GM23338 (cell line): ENCODE measurements at regions not wholly inside any gene's neighbourhood (a gene's known extent, or its start where the extent isn't known, plus 50 kb on each side); places are given as distances from the start of the nearest gene placed in this dataset.

Source experiments
- ATAC-seq: fragments of 200-7000 bp; cut with Tn5 transposase; 3 replicates; pipeline ENCODE4 v1.9.1; 2020
- DNase-seq: peaks from one replicate; pipeline ENCODE4 v3.0.0-alpha.2; 2015; ENCODE audit warnings: low spot score
- H2AFZ ChIP-seq: fragments of 200-600 bp; sonication (generic); 2 replicates; pipeline ENCODE4 v1.8.0; 2016; ENCODE audit warnings: antibody characterized with exemption, mild to moderate bottlenecking, moderate library complexity
- H3F3A ChIP-seq: fragments of 200-600 bp; sonication (generic); replicated peaks from 2 replicates; pipeline ENCODE4 v1.8.0; 2017; ENCODE audit warnings: antibody characterized with exemption, mixed run types, low read depth
- H3K27ac ChIP-seq: fragments of 200-600 bp; sonication (generic); 2 replicates; pipeline ENCODE4 v1.6.1; 2016; ENCODE audit warnings: low read depth
- H3K27me3 ChIP-seq: fragments of 200-600 bp; sonication (generic); 2 replicates; pipeline ENCODE4 v1.8.0; 2016; ENCODE audit warnings: mild to moderate bottlenecking, mixed run types, moderate library complexity; ENCODE audit not compliant: insufficient read depth
- H3K36me3 ChIP-seq: fragments of 200-600 bp; sonication (generic); 2 replicates; pipeline ENCODE4 v1.8.0; 2016; ENCODE audit warnings: mild to moderate bottlenecking; ENCODE audit not compliant: insufficient read depth
- H3K4me1 ChIP-seq: fragments of 200-600 bp; sonication (generic); 2 replicates; pipeline ENCODE4 v1.8.0; 2016; ENCODE audit warnings: mild to moderate bottlenecking, moderate library complexity; ENCODE audit not compliant: insufficient read depth
- H3K4me2 ChIP-seq: fragments of 200-600 bp; sonication (generic); 2 replicates; pipeline ENCODE4 v1.7.1; 2017; ENCODE audit warnings: mixed run types
- H3K4me3 ChIP-seq: fragments of 200-600 bp; sonication (generic); 2 replicates; pipeline ENCODE4 v1.6.1; 2016; ENCODE audit warnings: mixed run types
- H3K79me2 ChIP-seq: fragments of 200-600 bp; sonication (generic); replicated peaks from 2 replicates; pipeline ENCODE4 v1.8.0; 2017; ENCODE audit warnings: mild to moderate bottlenecking; ENCODE audit not compliant: insufficient read depth
- H3K9me2 ChIP-seq: fragments of 200-600 bp; sonication (generic); 2 replicates; pipeline ENCODE4 v1.8.0; 2017; ENCODE audit not compliant: insufficient read depth
- H4K20me1 ChIP-seq: fragments of 200-600 bp; sonication (generic); replicated peaks from 2 replicates; pipeline ENCODE4 v1.8.0; 2017; ENCODE audit warnings: mild to moderate bottlenecking; ENCODE audit not compliant: insufficient read depth
- H3K27ac Mint-ChIP-seq: 2 replicates; pipeline ENCODE4 v1.8.0; 2020; ENCODE audit warnings: inconsistent platforms, mild to moderate bottlenecking, moderate library complexity, mixed read lengths
- H3K27me3 Mint-ChIP-seq: 3 replicates; pipeline ENCODE4 v1.8.0; 2022; ENCODE audit warnings: low read depth, mild to moderate bottlenecking, moderate library complexity, mixed read lengths, inconsistent platforms; ENCODE audit not compliant: insufficient read depth, poor library complexity
- H3K36me3 Mint-ChIP-seq: 3 replicates; pipeline ENCODE4 v1.8.0; 2021; ENCODE audit warnings: low read depth, mild to moderate bottlenecking, inconsistent platforms, moderate library complexity, mixed read lengths
- H3K4me1 Mint-ChIP-seq: 3 replicates; pipeline ENCODE4 v1.8.0; 2020; ENCODE audit warnings: mild to moderate bottlenecking, inconsistent platforms, mixed read lengths
- H3K4me3 Mint-ChIP-seq: 3 replicates; pipeline ENCODE4 v1.8.0; 2021; ENCODE audit warnings: moderate library complexity, mild to moderate bottlenecking, inconsistent platforms, mixed read lengths
- H3K9me3 Mint-ChIP-seq: 3 replicates; pipeline ENCODE4 v1.8.0; 2020; ENCODE audit warnings: moderate library complexity, mild to moderate bottlenecking, inconsistent platforms, mixed read lengths
- CREB1 ChIP-seq: fragments of 250-450 bp; sonication (Bioruptor Pico); IDR thresholded peaks from 2 replicates; pipeline ENCODE4 v1.5.0; 2020; ENCODE audit warnings: low read depth, mild to moderate bottlenecking, moderate library complexity
- CTCF ChIP-seq, 2 experiments: fragments of 200-600 bp in 1 of 2; sonication (generic) in 1 of 2; conservative IDR thresholded peaks; 2 replicates each; pipeline versions ENCODE4 v1.5.1 to v1.6.1; 2016 to 2017; ENCODE audit warnings: antibody characterized with exemption in 2 of 2, low read depth in 2 of 2, mild to moderate bottlenecking in 2 of 2, moderate library complexity in 1 of 2
- ETS1 ChIP-seq: IDR thresholded peaks from 2 replicates; pipeline ENCODE4 v1.6.1; 2016; ENCODE audit warnings: antibody characterized with exemption
- EZH2 ChIP-seq: fragments of 200-600 bp; sonication (generic); IDR thresholded peaks from one replicate; pipeline ENCODE4 v1.8.0; 2017; ENCODE audit warnings: antibody characterized with exemption, mild to moderate bottlenecking, low read depth; ENCODE audit not compliant: unreplicated experiment
- EZH2phosphoT487 ChIP-seq: fragments of 200-600 bp; sonication (generic); IDR thresholded peaks from one replicate; pipeline ENCODE4 v1.8.1; 2018; ENCODE audit warnings: antibody characterized with exemption; ENCODE audit not compliant: unreplicated experiment
- JUNB ChIP-seq: IDR thresholded peaks from one replicate; pipeline ENCODE4 v1.6.1; 2016; ENCODE audit warnings: antibody characterized with exemption; ENCODE audit not compliant: unreplicated experiment
- NANOG ChIP-seq: IDR thresholded peaks from 2 replicates; pipeline ENCODE4 v1.6.1; 2016; ENCODE audit warnings: antibody characterized with exemption, borderline replicate concordance
- POLR2AphosphoS5 ChIP-seq: IDR thresholded peaks from 2 replicates; pipeline ENCODE4 v1.6.1; 2016; ENCODE audit warnings: antibody characterized with exemption, low read depth
- REST ChIP-seq: IDR thresholded peaks from one replicate; pipeline ENCODE4 v1.6.1; 2018; ENCODE audit warnings: antibody characterized with exemption; ENCODE audit not compliant: unreplicated experiment
- STAT1 ChIP-seq: IDR thresholded peaks from one replicate; pipeline ENCODE4 v1.6.1; 2016; ENCODE audit warnings: antibody characterized with exemption; ENCODE audit not compliant: unreplicated experiment
- ZNF114 ChIP-seq: fragments of 250-450 bp; sonication (Bioruptor Pico); IDR thresholded peaks from 2 replicates; pipeline ENCODE4 v1.5.0; 2020; ENCODE audit warnings: mild to moderate bottlenecking, moderate library complexity
- ZNF331 ChIP-seq: fragments of 250-450 bp; sonication (Bioruptor Pico); IDR thresholded peaks from 2 replicates; pipeline ENCODE4 v1.5.0; 2020; ENCODE audit warnings: low read depth, mild to moderate bottlenecking, moderate library complexity
- ZNF462 ChIP-seq: fragments of 250-450 bp; sonication (Bioruptor Pico); IDR thresholded peaks from 2 replicates; pipeline ENCODE4 v1.5.0; 2020; ENCODE audit warnings: mild to moderate bottlenecking, moderate library complexity

GRCh38 chr2:223109341-223109740, 57.4 kb downstream of the KCNE4 start:
- Mint-ChIP-seq H3K4me1 (peaks cover 5% of the 10 kb centered on the region), H3K27me3 (peaks cover 5% of the 10 kb centered on the region), H3K9me3 (no peaks in the 10 kb centered on the region), H3K36me3 (no peaks in the 10 kb centered on the region), H3K4me3 (no peak overlapping the region), H3K27ac (no peak overlapping the region)
- Histone ChIP-seq H2AFZ (no peak overlapping the region), H3K9me2 (peaks cover 8% of the 10 kb centered on the region; the same call in 1 of the 2 replicates), H3F3A (no peaks in the 10 kb centered on the region), H3K4me3 (no peak overlapping the region), H3K27me3 (no peaks in the 10 kb centered on the region), H3K79me2 (no peaks in the 10 kb centered on the region), H3K4me1 (0 out of 2 replicates have a peak, but pooled peaks cover 6% of the 10 kb centered on the region), H3K27ac (no peak overlapping the region), H3K4me2 (no peak overlapping the region), H4K20me1 (no peaks in the 10 kb centered on the region), H3K36me3 (no peaks in the 10 kb centered on the region)
- DNase-seq: no peak
- no peak for ATAC-seq
- TF ChIP-seq JUNB (no peak), CTCF (conservative IDR thresholded peaks at IDR 0.05; ENCODE audit: low read depth in 2 of 2) (no peak), ETS1 (no peak), EZH2 (no peak), NANOG (no peak), CREB1 (CRISPR knock-in tag) (no peak), ZNF114 (CRISPR knock-in tag) (no peak), REST (no peak), ZNF462 (CRISPR knock-in tag) (no peak), ZNF331 (CRISPR knock-in tag) (no peak), EZH2phosphoT487 (no peak), STAT1 (no peak), POLR2AphosphoS5 (no peak)
